Lower lobe of right lung (tissue), 2 donors: ENCODE measurements at regions not wholly inside any gene's neighbourhood (a gene's known extent, or its start where the extent isn't known, plus 50 kb on each side); places are given as distances from the start of the nearest gene placed in this dataset.

ENCODE experiments used
- ATAC-seq, 2 donors: fragments of 200-7000 bp; cut with Tn5 transposase; one replicate each; pipeline ENCODE4 v1.9.1; 2020 to 2022; ENCODE audit warnings: mild to moderate bottlenecking in 2 of 2, moderate library complexity in 2 of 2
- DNase-seq: peaks from one replicate; pipeline ENCODE4 v3.0.0-alpha.2; 2020
- H3K27ac ChIP-seq: fragments of 200-600 bp; one replicate; pipeline ENCODE4 v1.8.0; 2022
- H3K27me3 ChIP-seq: fragments of 200-600 bp; one replicate; pipeline ENCODE4 v1.8.0; 2022; ENCODE audit warnings: low read depth
- H3K36me3 ChIP-seq: fragments of 200-600 bp; one replicate; pipeline ENCODE4 v1.8.0; 2022; ENCODE audit warnings: mild to moderate bottlenecking
- H3K4me1 ChIP-seq: fragments of 200-600 bp; one replicate; pipeline ENCODE4 v1.8.0; 2022
- H3K4me3 ChIP-seq: fragments of 200-600 bp; one replicate; pipeline ENCODE4 v1.8.0; 2022; ENCODE audit warnings: mild to moderate bottlenecking
- H3K9me3 ChIP-seq: fragments of 200-600 bp; one replicate; pipeline ENCODE4 v1.8.0; 2022
- CTCF ChIP-seq: fragments of 200-600 bp; IDR thresholded peaks from one replicate; pipeline ENCODE4 v1.8.0; 2022; ENCODE audit warnings: antibody characterized with exemption, mild to moderate bottlenecking
- intact Hi-C: fragments of 100-400 bp; cut with DNase I; formaldehyde crosslinking; loops from one replicate; pipeline ENCODE4 v1.11.0; 2022
- donor health status: DM: no; HTN: yes; CAD: no; lungs with severe emphysema.

DNA sequence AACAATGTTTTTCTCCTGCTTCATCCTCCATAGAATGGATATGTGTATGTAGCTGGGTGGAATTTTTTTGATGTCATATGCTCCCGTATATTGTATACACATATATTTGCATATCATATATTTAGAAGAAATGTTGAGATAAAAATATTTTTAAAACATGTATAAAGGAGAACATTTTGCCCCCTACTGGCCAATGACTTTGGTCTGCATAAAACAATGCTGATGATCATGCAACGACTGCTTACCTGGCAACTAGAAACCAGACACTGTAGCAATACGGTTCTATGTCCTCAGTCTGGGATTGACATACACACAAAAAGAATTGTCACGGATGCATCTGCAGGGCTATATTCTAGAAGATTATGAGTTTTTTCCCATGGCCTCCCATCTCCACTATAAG, 503.6 kb downstream of the ELAVL2 start:
- ATAC-seq, result no peak

GRCh38 chr9:23324511-23324910, 501.5 kb downstream of the ELAVL2 start:
- DNase-seq, result no peak
- H3K36me3 ChIP-seq, result no peaks in the 10 kb centered on the region

More for the DNA sequence above, 503.6 kb downstream of the ELAVL2 start:
- Histone ChIP-seq H3K9me3 (no peaks in the 10 kb centered on the region), H3K4me1 (no peaks in the 10 kb centered on the region), H3K36me3 (no peaks in the 10 kb centered on the region), H3K27me3 (no peaks in the 10 kb centered on the region), H3K4me3 (no peak overlapping the region), H3K27ac (no peak overlapping the region)
- intact Hi-C loops, result no loop called here
- peak; percentile 13 for TF ChIP-seq CTCF
- no peak for DNase-seq

DNA sequence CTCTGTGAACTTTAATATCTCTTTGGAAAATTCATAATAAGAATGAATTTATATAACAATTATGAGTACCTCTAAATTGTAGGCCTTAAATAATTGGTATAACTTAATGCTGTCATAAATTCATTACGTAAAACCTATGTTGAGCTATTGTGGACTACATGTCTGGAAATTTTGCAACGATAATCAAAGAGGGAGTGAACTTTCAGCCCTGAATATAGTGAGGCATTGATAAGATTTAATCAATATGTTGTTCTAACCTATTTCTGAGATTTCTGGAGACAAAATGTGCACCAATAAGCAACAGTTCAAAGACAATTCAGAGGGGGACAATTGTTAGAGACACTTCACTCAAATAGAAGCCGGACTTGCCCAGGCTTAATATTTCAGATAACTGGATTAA, 499.4 kb downstream of the ELAVL2 start:
- H3K9me3 ChIP-seq, result no peaks in the 10 kb centered on the region
- no peak overlapping the region for H3K4me3 ChIP-seq
- no peaks in the 10 kb centered on the region for H3K27me3 ChIP-seq
- no peak for TF ChIP-seq CTCF
- H3K36me3 ChIP-seq, result no peaks in the 10 kb centered on the region
- no peak for ATAC-seq
- DNase-seq, result no peak
- no peak overlapping the region for H3K27ac ChIP-seq
- H3K4me1 ChIP-seq, result no peaks in the 10 kb centered on the region
- intact Hi-C loops, result no loop called here

More at GRCh38 chr9:23324511-23324910, 501.5 kb downstream of the ELAVL2 start:
- intact Hi-C loops, result no loop called here
- no peak for TF ChIP-seq CTCF
- Histone ChIP-seq H3K9me3 (no peaks in the 10 kb centered on the region), H3K27me3 (no peaks in the 10 kb centered on the region), H3K4me1 (no peaks in the 10 kb centered on the region), H3K27ac (no peak overlapping the region), H3K4me3 (no peak overlapping the region)
- ATAC-seq, result no peak

GRCh38 chr9:23341346-23341745, 484.7 kb downstream of the ELAVL2 start:
- Histone ChIP-seq H3K27ac (no peak overlapping the region), H3K36me3 (no peaks in the 10 kb centered on the region), H3K4me1 (no peaks in the 10 kb centered on the region), H3K9me3 (no peaks in the 10 kb centered on the region), H3K4me3 (no peak overlapping the region), H3K27me3 (no peaks in the 10 kb centered on the region)
- DNase-seq (no peak), ATAC-seq (no peak)
- intact Hi-C loops, result no loop called here
- TF ChIP-seq CTCF, result no peak

GRCh38 chr9:23342291-23342690, 483.7 kb downstream of the ELAVL2 start:
- H3K4me3 ChIP-seq, result no peak overlapping the region
- no peaks in the 10 kb centered on the region for H3K9me3 ChIP-seq
- ATAC-seq (peak; percentile 56 to 85), DNase-seq (no peak)
- TF ChIP-seq CTCF, result no peak
- no peak overlapping the region for H3K27ac ChIP-seq
- no peaks in the 10 kb centered on the region for H3K27me3 ChIP-seq
- H3K36me3 ChIP-seq, result no peaks in the 10 kb centered on the region
- intact Hi-C loops, result no loop called here
- no peaks in the 10 kb centered on the region for H3K4me1 ChIP-seq

- intact Hi-C loops, result no loop called here
- no peak overlapping the region for H3K4me3 ChIP-seq
- H3K27me3 ChIP-seq, result no peaks in the 10 kb centered on the region
- H3K36me3 ChIP-seq, result no peaks in the 10 kb centered on the region
- no peak overlapping the region for H3K27ac ChIP-seq
- ATAC-seq (no peak), DNase-seq (no peak)
- no peaks in the 10 kb centered on the region for H3K9me3 ChIP-seq
- no peaks in the 10 kb centered on the region for H3K4me1 ChIP-seq
- no peak for TF ChIP-seq CTCF
Measured at GRCh38 chr9:23343226-23343625, 482.8 kb downstream of the ELAVL2 start.
